Activated T-cell treated with anti-CD3 and anti-CD28 coated beads for 1 hour (primary cell): ENCODE measurements at regions not wholly inside any gene's neighbourhood (a gene's known extent, or its start where the extent isn't known, plus 50 kb on each side); places are given as distances from the start of the nearest gene placed in this dataset.
"Not testable (repeated sequence)": the region's sequence is repeated elsewhere in the genome, so short reads cannot be mapped to it uniquely, and the experiment has no call there.

Experiments
- DNase-seq: peaks from one replicate; pipeline ENCODE4 v3.0.0-alpha.2; 2020; ENCODE audit warnings: low read depth

DNA sequence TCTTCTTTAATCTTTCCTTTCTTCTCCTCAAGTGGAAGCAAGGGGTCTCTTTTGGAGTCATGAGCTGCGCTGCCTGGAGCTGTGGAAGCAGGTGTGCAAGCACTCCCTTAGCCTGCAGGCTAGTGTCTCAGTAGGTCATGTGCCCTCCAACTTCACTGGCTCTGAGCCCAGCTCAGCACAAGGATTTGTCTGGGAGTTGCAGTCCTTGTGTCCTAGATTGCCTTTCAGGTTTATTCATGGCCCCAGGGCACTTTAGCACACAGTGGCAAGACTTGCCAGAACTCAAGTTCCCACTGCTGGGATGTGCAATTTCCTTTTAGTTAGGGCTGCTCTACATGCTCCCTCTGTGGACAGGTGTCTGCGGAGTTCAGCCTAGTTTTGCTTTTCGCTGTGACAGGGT is 211.7 kb downstream of the LIG4 start:
- DNase-seq: no peak

DNA sequence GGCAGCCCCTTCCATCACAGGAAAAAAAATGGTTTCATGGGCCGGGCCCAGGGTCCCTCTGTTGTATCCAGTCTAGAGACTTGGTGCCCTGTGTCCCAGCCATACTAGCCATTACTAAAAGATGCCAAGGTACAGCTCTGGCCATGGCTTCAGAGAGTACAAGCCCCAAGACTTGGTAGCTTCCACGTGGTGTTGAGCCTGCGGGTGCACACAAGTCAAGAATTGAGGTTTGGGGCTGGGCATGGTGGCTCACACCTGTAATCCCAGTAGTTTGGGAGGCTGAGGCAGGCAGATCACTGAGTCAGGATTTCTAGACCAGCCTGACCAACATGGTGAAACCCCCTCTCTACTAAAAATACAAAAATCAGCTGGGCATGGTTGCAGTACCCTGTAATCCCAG is 214.3 kb downstream of the LIG4 start:
- DNase-seq: no peak

DNA sequence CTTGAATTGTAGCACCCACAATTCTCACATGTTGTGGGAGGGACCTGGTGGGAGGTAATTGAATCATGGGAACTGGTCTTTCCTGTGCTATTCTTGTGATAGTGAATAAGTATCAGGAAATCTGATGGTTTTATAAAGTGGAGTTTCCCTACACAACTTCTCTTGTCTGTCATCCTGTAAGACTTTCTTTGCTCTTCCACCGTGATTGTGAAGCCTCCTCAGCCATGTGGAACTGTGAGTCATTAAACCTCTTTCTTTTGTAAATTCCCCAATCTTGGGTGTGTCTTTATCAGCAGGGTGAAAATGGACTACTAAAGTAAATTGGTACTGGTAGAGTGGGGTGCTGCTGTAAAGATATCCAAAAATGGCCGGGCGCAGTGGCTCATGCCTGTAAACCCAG is 215.6 kb downstream of the LIG4 start:
- DNase-seq: no peak

DNA sequence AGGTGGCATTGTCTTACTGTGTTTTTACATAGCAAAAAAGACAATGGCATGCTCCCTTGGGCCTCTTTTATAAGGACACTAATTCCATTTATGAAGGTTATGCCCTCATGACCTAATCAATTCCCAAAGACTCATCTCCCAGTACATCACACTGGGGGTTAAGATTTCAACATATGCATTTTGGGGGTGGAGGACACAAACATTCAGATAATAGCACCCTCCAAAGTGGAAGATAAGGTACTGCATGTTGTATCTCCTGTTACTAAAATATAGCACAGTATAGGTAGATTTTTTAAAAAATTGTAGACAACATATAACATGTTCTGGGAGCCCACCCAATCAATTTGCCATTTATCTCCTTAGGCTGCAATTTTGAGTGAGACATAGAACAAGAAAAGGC is 221.2 kb downstream of the LIG4 start:
- no peak for DNase-seq

DNA sequence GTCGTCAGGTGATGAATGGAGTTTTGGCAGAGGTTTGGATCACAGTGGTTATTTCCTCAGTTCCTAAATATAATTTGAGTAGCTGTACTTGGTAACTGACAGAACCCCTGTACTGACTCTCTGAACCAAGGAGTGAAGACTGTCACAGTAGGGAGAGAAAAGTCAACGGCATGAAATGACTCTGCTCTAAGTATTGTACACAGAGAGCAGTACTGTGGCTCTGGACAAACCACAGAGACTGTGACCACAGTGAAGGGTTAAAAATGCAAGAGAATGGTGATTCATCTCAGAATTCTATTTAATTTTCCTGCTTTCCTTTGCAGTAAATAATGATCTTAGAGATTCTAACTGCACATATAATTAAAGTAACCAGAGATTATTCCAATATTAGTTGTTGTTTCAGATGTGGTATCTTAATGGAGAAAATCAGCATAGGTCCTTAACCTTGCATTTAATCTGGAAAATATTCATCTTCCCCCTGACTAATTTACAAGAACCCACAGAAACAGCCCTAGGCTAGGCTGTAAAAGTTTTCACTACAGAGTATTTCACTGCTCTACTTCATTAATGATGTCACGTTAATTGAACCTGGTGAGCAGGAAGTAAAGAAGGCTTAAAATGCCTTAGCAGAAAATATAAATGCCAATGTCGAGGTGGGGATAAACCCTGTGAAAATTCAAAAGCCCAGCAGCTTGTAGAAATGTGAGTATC is 221.9 kb downstream of the LIG4 start:
- DNase-seq: no peak

DNA sequence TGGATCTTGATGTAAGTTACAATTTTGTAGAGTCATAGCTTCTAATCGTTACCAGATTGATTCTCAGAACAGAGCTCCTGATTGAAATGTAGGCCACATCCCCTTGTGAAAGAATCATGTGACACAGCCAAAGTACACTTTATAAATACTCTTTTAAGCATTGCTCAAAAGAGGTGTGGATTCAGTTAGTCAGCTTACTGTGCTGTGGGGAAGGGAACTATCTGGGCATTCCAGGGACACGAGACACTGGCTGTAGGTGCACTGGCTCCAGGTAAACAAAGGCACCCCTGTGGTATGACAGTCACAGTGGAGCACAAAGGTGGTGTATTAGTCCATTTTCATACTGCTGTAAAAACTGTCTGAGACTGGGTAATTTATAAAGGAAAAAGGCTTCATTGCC is 222.8 kb downstream of the LIG4 start:
- DNase-seq: no peak

DNA sequence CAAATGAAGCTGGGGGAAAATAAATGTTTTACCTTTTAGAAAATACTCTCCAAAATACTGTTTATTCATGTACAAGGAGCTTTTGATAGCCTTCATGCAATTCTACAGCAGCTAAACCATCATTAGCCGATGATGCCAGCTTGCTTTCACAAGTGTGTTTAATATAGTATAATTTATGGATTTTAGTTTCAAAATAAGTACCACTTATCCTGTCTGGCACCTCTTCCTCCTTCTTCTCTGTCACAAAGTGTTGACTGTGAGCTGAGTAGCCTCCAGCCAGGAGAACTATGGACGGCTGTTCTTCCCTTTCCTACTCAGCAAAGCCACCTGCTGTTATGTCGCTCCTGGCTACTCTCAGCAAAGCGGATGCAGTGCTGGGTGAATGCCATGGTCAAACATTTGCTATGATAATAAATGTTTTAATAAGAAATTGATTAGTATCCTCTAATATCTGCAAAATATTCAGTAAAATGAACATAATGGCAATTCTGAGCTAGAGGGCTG is 238.2 kb downstream of the LIG4 start:
- no peak for DNase-seq

DNA sequence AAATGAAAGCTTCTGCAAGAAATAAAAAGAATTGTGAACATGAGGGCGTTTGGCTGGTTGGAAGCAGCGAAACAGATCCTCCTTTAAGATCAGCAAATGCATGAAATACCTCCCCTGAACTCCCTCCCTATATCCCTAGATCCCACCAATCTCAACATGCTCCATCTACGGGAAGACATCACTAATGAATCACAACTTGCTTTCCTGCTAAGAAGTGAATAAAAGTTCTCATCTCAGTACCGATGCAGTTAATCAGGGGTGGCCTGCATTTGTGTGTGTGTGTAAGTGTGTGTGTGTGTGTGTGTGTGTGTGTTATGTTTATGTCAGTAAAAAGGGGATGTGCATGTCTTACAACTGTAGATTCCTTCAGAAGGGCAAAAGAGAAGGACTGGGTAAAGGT is 238.7 kb downstream of the LIG4 start:
- no peak for DNase-seq

DNA sequence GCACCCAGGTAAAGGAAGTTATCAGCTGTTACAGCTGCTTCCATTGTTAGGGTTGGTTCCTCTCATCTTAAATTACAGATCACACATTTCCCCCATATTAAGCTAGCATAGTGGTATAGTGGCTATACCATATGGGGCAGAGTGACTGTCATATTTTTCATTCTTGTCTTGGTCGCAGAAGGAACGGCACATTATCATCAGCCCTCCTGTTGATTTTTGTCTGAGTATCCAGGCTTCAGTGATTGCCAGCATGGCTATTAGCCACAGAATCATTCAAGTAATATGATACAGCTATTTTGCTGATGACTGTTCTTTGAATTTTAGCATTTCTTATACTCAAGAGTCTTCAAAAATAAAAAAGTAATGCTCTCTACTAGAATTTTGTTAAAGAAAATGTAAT is 240.9 kb downstream of the LIG4 start:
- no peak for DNase-seq

DNA sequence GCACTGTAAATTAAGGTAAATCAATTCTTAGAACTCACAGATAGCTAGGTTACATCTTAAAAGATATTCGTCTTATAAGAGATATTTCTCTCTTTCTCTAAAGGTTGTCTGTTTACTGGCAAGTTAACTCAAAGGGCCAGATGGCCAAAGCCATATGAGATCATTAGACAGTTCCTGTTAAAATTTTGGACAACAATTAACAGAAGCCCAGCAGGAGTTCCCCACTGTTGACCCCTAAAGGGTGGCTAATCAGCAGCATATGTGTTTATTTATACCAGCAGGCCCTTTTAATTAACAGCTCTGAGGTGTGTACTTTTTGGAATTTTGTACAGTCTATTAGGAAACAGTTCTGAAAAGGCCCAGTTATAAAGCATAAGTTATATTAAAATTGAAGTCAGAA is 245.8 kb downstream of the LIG4 start:
- no peak for DNase-seq

DNA sequence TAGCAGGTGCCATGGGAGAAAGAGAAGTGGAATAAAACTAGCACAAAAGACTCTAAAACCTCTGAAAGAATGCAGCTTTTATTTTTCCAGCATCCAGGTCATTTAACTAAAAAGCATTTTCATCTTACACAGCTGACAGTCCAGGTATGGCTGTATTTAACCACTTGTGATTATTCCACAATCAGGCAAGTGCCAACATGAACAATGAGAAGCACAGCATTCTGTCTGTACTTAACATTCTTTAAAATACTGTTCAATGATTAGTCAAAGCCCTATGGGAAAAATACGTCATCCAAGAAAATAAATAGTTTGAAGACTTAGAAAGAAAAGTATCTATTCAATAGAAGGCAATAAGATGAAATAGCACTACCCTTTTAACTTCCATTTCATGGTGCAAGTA is 246.9 kb downstream of the LIG4 start:
- DNase-seq: no peak

DNA sequence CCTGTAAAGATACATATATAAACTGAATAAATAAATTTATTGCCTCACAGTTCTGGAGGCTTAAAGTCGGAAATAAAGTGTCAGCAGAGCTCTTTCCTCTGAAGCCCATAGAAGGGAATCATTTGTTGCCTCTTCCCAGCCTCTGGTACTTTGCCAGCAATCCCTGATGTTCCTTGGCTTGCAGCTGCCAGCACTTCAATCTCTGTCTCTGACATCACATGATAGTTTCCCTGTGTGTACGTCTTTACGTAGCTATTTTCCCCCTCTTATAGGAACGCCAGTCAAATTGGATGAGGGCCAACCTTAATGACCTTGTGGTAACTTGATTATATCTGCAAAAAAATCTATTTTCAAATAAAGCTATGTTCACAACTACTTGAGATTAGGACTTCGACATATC is 250.9 kb downstream of the LIG4 start:
- no peak for DNase-seq

DNA sequence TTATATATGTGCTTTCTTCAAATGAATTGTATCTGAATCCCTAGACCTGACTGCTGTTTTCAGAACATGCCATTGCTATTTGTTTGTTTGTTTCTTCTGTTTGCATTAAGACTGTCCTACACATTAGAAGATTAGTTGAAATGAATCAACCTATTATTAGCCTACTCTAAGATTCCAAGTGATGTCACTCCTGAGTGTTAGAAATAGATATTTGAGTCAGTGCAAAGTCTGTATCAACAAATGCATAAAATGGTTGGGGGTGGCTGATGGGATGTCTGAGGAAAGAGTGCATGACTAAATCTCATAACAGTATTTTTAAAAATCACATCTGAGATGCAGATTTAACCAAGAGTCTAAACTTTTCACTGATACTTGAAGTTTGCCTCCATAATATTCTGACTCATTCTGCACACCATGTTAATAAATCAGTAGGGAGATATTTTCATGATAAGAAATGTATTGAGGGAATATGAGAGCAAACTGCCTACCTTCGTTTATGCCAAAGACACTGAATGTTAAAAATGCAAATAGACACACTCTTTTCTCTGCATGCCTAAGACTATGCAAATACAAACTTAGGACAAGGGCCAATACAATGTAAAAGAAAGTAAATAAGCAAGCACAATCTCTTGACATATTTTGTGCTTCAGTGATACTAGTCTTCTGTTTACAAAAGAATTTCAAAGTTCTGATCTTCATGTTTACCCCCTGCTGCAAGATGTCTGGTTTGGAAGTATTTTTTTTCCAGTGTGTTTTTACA is 253.3 kb downstream of the LIG4 start:
- no peak for DNase-seq

DNA sequence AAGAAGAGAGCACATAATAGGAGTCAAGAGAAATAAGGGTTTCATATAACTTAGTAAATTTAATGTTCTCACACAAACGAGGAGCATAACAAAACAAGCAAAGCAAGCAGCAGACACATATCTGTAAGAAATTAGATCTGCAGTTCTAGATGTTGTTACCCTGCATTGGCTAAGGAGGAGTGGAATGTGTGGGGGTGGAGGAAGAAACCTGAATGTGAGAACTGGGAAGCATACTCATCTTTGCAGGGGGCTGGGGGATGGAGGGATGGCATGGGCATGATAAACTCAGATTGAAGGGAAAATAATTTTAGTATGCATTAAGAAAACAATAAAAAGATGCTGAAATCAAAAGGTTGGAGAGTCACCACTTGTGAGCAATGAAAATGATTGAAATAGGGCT is 255.0 kb downstream of the LIG4 start:
- no peak for DNase-seq

DNA sequence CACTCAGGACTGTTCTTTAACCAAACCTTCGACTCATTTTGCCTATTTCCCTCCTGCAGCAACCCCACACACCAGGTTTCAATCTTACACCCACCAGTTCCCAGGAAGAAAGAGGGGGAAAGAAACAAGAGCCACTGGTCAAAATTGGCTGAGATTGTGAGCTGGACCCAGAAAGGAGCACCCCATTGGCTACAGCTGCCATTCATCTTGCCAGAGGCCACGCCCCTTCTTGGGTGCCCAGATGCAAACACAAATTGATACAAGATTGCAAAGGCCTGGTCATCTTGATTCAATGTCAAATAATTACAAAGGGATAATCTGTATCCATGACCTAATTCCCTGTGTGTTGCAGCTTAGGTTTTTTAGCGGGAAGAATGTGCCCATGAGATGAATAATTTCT is 258.4 kb downstream of the LIG4 start:
- DNase-seq: no peak

DNA sequence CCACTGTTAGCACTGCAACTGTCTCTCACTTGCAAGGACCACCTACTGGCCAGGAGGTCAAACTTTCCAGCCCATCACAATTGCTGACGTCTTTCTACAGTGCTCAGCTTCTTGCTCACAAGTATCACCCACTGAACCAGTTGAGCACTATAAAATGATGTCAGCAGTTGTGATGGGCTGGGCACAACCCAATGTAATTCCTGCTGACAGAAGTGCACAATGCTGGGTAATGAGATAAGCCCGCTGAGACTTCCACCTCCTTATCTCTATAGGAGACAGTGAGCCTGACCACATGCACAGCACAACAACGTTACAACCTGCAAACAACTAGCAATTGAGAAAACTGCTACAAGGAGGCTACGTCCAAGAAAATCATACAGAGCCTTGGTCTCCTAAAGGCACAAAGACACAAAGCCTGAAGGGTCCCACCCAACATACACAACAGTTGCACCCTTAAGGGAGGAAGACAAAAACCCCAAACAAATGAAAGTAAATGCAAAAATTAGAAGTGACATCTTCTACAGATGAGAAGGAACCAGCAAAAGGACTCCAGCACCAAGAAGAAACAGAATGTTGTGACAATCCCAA is 273.2 kb downstream of the LIG4 start:
- DNase-seq: no peak

DNA sequence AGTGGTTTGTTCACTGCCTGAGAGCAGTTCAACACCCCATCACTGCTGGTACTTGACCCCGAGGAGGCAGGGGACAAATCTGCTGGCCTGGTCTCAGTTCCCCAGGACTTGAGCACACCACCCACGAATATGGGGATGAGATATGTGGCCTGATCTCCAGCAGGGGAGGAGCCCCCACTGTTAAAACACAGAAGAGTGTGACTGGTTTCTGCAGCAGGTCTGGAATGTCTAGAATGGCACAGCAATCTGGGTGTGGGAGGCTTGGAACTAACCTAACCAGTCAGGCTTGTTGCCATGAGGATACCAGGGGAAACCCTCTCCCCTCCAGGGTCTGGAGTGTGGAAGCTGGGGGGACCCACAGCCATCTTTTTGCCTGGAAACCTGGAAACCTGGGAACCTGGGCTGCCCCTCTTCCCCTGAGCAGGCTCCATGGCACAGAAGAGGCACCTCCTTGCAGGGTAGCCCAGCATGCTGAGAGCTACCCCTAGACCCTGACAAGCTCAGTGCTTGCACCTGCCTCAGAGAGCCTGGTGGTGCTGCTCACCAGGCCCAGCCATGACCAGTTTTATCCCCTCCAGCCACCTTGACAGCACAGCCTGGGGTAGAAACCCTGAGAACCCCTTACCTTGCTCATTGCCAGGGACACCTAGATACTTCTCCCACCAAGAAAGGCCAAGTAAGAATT is 273.8 kb downstream of the LIG4 start:
- DNase-seq: no peak

DNA sequence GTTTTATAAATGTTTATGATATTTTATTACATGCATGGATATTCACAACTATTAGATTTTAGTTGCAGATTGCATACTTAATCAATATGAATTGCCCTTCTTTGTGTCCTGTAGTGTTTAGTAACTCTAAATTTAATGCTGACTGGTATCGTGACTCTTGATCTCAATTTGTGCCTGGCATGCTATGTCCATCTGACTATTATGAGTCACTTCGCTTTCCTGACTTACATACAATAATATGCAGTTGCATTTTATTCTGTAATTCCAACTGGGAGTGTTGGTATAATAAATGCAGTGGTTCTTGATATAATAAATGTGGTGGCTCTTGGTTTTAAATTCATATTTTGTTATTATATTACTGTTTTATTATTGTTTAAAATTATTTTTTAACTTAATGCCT is 277.5 kb downstream of the LIG4 start:
- no peak for DNase-seq

DNA sequence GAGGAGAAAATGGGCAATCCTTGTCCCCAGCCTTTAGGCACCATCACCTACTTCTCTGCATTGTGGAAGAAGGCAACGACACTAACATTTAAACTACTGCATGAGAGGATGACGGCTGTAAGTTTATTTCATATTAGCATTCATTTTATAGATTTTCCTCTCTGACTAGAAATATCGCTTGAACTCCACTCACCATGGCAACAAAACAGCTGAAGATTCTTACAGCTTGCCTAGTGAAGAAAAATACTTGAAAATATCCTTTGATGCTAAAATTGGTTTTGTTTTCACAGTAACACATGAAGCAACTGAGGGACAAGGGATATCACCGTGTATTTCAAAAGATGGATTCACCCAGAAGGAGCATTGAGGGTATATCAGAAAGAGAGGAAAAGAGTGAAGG is 284.3 kb downstream of the LIG4 start:
- no peak for DNase-seq

DNA sequence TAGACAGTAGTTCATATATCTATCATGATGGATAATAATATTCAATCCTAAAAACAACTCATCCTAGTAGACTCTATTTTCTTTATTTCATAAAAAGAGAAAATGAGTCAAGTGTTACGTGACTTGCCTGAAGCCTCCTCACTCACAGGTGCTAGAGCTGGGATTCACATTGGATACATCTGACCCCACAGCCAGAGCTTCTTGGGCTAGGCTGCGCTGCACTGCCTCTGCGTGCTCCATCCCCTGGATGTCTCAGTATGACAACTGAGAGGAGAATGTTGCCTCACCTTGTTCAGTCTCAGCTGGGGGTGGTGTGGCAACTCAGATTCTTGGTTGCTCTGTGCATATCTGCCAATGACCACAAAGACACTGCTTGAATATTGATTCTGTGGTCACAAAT is 286.6 kb downstream of the LIG4 start:
- no peak for DNase-seq

DNA sequence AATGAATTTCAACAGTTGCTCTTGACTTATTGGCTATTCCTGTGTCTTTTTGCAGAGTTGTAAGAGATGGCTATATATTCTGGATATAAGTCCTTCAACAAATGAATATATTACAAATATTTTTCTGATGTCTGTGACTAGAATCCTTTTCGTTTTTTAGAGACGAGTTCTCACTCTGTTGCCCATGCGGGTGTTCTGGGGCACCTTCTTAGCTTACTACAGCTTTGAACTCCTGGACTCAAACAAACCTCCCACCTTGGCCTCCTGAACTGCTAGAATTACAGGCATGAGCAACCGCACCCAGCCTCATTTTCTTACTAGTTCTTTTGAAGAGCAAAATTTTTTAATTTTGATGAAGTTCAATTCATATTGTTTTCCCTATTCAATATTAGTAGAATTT is 287.8 kb downstream of the LIG4 start:
- DNase-seq: no peak

DNA sequence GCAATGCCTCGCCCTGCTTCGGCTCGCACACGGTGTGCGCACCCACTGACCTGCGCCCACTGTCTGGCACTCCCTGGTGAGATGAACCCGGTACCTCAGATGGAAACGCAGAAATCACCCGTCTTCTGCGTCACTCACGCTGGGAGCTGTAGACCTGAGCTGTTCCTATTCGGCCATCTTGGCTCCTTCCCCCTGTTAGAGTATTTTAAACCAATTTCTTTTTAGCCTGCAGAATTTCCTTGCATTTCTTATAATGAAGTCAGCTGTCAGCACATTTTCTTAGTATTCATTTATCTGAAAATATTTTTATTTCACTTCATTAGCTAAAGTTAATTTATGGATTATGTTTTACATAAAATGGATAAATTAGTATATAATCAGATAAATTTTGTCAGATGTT is 288.8 kb downstream of the LIG4 start:
- not testable (repeated sequence) for DNase-seq

DNA sequence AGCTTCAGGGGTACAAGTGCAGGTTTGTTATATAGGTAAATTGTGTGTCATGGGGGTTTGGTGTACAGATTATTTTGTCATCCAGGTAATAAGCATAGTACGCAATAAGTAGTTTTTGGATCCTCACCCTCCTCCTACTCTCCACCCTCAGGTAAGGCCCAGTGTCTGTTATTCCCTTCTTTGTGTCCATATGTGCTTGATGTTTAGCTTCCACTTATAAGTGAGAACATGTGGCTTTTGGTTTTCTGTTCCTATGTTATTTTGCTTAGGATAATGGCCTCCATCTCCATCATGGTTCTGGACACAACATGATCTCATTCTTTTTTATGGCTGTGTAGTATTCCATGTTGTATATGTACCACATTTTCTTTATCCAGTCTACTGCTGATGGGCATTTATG is 298.4 kb downstream of the LIG4 start:
- not testable (repeated sequence) for DNase-seq
